Lower lobe of right lung (tissue), 2 donors: ENCODE measurements at regions not wholly inside any gene's neighbourhood (a gene's known extent, or its start where the extent isn't known, plus 50 kb on each side); places are given as distances from the start of the nearest gene placed in this dataset.

Experiments
- ATAC-seq, 2 donors: fragments of 200-7000 bp; cut with Tn5 transposase; one replicate each; pipeline ENCODE4 v1.9.1; 2020 to 2022; ENCODE audit warnings: mild to moderate bottlenecking in 2 of 2, moderate library complexity in 2 of 2
- DNase-seq: peaks from one replicate; pipeline ENCODE4 v3.0.0-alpha.2; 2020
- H3K27ac ChIP-seq: fragments of 200-600 bp; one replicate; pipeline ENCODE4 v1.8.0; 2022
- H3K27me3 ChIP-seq: fragments of 200-600 bp; one replicate; pipeline ENCODE4 v1.8.0; 2022; ENCODE audit warnings: low read depth
- H3K36me3 ChIP-seq: fragments of 200-600 bp; one replicate; pipeline ENCODE4 v1.8.0; 2022; ENCODE audit warnings: mild to moderate bottlenecking
- H3K4me1 ChIP-seq: fragments of 200-600 bp; one replicate; pipeline ENCODE4 v1.8.0; 2022
- H3K4me3 ChIP-seq: fragments of 200-600 bp; one replicate; pipeline ENCODE4 v1.8.0; 2022; ENCODE audit warnings: mild to moderate bottlenecking
- H3K9me3 ChIP-seq: fragments of 200-600 bp; one replicate; pipeline ENCODE4 v1.8.0; 2022
- CTCF ChIP-seq: fragments of 200-600 bp; IDR thresholded peaks from one replicate; pipeline ENCODE4 v1.8.0; 2022; ENCODE audit warnings: antibody characterized with exemption, mild to moderate bottlenecking
- intact Hi-C: fragments of 100-400 bp; cut with DNase I; formaldehyde crosslinking; loops from one replicate; pipeline ENCODE4 v1.11.0; 2022
- donor health status: DM: no; HTN: yes; CAD: no; lungs with severe emphysema.

GRCh38 chr10:1957057-1957456 is 219.7 kb upstream of the ADARB2 start:
- Histone ChIP-seq H3K9me3 (no peaks in the 10 kb centered on the region), H3K4me1 (no peaks in the 10 kb centered on the region), H3K36me3 (no peaks in the 10 kb centered on the region), H3K4me3 (no peak overlapping the region), H3K27ac (no peak overlapping the region), H3K27me3 (no peaks in the 10 kb centered on the region)
- no peak for TF ChIP-seq CTCF
- DNase-seq (no peak), ATAC-seq (no peak)
- intact Hi-C loops, result no loop called here

GRCh38 chr10:1954300-1954699 is 217.0 kb upstream of the ADARB2 start:
- H3K27me3 ChIP-seq, result no peaks in the 10 kb centered on the region
- H3K4me3 ChIP-seq, result no peak overlapping the region
- ATAC-seq, result no peak
- no peaks in the 10 kb centered on the region for H3K9me3 ChIP-seq
- intact Hi-C loops, result no loop called here
- no peak overlapping the region for H3K27ac ChIP-seq
- no peak for TF ChIP-seq CTCF
- DNase-seq, result no peak
- H3K36me3 ChIP-seq, result no peaks in the 10 kb centered on the region
- no peaks in the 10 kb centered on the region for H3K4me1 ChIP-seq

- H3K4me1 ChIP-seq, result no peaks in the 10 kb centered on the region
- intact Hi-C loops, result no loop called here
- no peak overlapping the region for H3K4me3 ChIP-seq
- no peak for DNase-seq
- H3K36me3 ChIP-seq, result no peaks in the 10 kb centered on the region
- ATAC-seq, result peak in 1 of 2 donors; percentile 34
- no peak for TF ChIP-seq CTCF
- no peaks in the 10 kb centered on the region for H3K27me3 ChIP-seq
- no peak overlapping the region for H3K27ac ChIP-seq
- H3K9me3 ChIP-seq, result no peaks in the 10 kb centered on the region
These were observed 215.1 kb upstream of the ADARB2 start for GRCh38 chr10:1952126-1953095.

GRCh38 chr10:1950803-1951495 is 213.6 kb upstream of the ADARB2 start:
- H3K4me3 ChIP-seq, result no peak overlapping the region
- no peak for DNase-seq
- H3K27ac ChIP-seq, result no peak overlapping the region
- H3K4me1 ChIP-seq, result no peaks in the 10 kb centered on the region
- H3K36me3 ChIP-seq, result no peaks in the 10 kb centered on the region
- no peak for TF ChIP-seq CTCF
- ATAC-seq, result no peak
- intact Hi-C loops, result no loop called here
- H3K9me3 ChIP-seq, result no peaks in the 10 kb centered on the region
- no peaks in the 10 kb centered on the region for H3K27me3 ChIP-seq

GRCh38 chr10:1947464-1948003 is 210.2 kb upstream of the ADARB2 start:
- Histone ChIP-seq H3K27ac (no peak overlapping the region), H3K4me1 (no peaks in the 10 kb centered on the region), H3K36me3 (no peaks in the 10 kb centered on the region), H3K9me3 (no peaks in the 10 kb centered on the region), H3K27me3 (no peaks in the 10 kb centered on the region), H3K4me3 (no peak overlapping the region)
- no peak for TF ChIP-seq CTCF
- DNase-seq (no peak), ATAC-seq (no peak)
- intact Hi-C loops, result no loop called here
